ENCODE measurements at regions not wholly inside any gene's neighbourhood (a gene's known extent, or its start where the extent isn't known, plus 50 kb on each side); places are given as distances from the start of the nearest gene placed in this dataset.

DNA sequence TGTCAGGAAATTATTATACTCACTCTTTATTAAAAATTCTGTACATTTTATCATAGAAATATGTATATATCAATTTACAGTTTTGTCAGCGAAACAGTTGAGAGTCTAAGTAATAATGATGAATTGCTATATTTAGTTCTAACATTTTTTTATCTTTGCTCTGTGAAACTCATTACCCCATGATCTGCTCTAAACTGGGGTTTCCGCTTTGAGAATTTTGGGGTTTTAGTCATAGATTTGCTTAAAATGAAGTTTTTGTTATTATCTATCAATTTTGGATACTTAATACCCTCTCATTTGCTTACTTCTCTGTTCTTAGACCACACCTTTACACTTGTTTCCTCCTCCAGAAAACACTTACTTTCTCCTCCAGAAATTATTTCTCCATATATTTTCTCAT lies 333.8 kb upstream of the MPDZ start:
- TF ChIP-seq EZH2phosphoT487 (IDR thresholded peaks at IDR 0.05; ENCODE audit: insufficient read depth, low read depth) (no peak), EZH2 (IDR thresholded peaks at IDR 0.05; ENCODE audit: insufficient read depth, poor library complexity, severe bottlenecking) (no peak)

All from GM23248 (cell line).